ENCODE measurements at regions not wholly inside any gene's neighbourhood (a gene's known extent, or its start where the extent isn't known, plus 50 kb on each side); places are given as distances from the start of the nearest gene placed in this dataset.

DNA sequence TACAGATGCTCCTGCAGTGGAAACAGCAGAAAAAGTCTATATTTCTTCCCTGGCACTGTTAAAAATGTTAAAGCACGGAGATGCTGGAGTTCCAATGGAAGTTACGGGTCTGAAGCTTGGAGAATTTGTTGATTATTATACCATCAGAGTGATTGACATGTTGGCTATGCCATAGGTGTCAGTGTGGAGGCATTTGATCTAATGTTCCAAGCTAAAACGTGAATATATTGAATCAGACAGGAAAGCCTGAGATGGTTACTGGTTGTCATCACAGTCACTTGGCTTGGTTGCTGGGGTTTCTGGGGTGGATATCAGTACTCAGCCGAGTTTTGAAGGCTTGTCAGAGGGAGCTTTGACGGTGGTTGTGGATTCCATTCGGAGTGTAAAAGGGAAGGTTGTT, 262.9 kb upstream of the CNTNAP5 start:
- WGBS (ENCODE audit: insufficient coverage): 96% methylated on average over 5 of the region's 6 CpGs

DNA sequence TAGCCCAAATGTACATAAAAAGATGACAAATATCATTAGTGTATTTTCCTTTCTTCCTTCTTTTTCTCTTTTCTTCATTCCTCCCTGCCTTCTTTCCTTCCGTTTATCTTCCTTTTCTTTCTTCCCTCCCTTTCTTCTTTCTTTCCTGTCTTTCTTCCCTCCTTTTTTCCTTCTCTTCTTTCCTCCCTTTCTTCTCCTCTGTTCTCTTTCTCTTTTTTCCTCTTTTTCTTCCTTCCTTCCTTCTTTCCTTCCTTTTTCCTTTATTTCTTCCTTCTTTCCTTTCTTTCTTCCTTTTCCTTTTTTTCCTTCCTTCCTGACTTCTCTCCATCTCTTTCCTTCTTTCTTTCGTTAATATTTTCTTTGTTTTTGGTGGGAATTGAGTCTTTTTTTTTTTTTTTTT, 256.9 kb upstream of the CNTNAP5 start:
- no peaks in the 10 kb centered on the region for H3K27me3 Mint-ChIP-seq (ENCODE audit: low read depth in 3 of 3)
- WGBS (ENCODE audit: insufficient coverage): 100% methylated on average over 1 of the region's 2 CpGs
- TF ChIP-seq, protein P1, sequence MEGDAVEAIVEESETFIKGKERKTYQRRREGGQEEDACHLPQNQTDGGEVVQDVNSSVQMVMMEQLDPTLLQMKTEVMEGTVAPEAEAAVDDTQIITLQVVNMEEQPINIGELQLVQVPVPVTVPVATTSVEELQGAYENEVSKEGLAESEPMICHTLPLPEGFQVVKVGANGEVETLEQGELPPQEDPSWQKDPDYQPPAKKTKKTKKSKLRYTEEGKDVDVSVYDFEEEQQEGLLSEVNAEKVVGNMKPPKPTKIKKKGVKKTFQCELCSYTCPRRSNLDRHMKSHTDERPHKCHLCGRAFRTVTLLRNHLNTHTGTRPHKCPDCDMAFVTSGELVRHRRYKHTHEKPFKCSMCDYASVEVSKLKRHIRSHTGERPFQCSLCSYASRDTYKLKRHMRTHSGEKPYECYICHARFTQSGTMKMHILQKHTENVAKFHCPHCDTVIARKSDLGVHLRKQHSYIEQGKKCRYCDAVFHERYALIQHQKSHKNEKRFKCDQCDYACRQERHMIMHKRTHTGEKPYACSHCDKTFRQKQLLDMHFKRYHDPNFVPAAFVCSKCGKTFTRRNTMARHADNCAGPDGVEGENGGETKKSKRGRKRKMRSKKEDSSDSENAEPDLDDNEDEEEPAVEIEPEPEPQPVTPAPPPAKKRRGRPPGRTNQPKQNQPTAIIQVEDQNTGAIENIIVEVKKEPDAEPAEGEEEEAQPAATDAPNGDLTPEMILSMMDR (IDR thresholded peaks at IDR 0.05): no peak
- no peak overlapping the region for H3K9ac ChIP-seq (ENCODE audit: insufficient read depth, low read length, poor library complexity, severe bottlenecking)
- no peak for DNase-seq
- H3K27ac Mint-ChIP-seq: no peak overlapping the region
- no peaks in the 10 kb centered on the region for H3K27me3 ChIP-seq (ENCODE audit: control insufficient read depth in 2 of 2, insufficient read depth in 2 of 2, low read length in 2 of 2)
- no peak overlapping the region for H3K4me2 ChIP-seq (replicated peaks; ENCODE audit: extremely low read depth, low read length, poor library complexity, severe bottlenecking)
- no peaks in the 10 kb centered on the region for H3K36me3 ChIP-seq (replicated peaks in 1 of 2; ENCODE audit: control insufficient read depth in 1 of 2, insufficient read depth in 2 of 2, low read length in 2 of 2)
- H3K4me3 Mint-ChIP-seq: no peak overlapping the region
- no peaks in the 10 kb centered on the region for H4K20me1 ChIP-seq (ENCODE audit: insufficient read depth, low read length)
- no peaks in the 10 kb centered on the region for H3K79me2 ChIP-seq (ENCODE audit: insufficient read depth, low read length)
- H3K4me3 ChIP-seq (replicated peaks in 1 of 3; ENCODE audit: low read depth in 2 of 3, low read length in 3 of 3): no peak overlapping the region
- no peak overlapping the region for H3K27ac ChIP-seq (ENCODE audit: low read depth in 1 of 2, low read length in 2 of 2)
- H3K36me3 Mint-ChIP-seq: no peaks in the 10 kb centered on the region
- H3K9me3 Mint-ChIP-seq: peaks cover 0 to 5% (median 0%) of the 10 kb centered on the region in 7 donors
- H3K4me1 Mint-ChIP-seq: no peaks in the 10 kb centered on the region
- H3K4me1 ChIP-seq (ENCODE audit: control insufficient read depth in 1 of 2, insufficient read depth in 2 of 2, low read length in 2 of 2): no peaks in the 10 kb centered on the region
- H3K9me3 ChIP-seq (replicated peaks in 1 of 2; ENCODE audit: control insufficient read depth in 1 of 2, insufficient read depth in 1 of 2, low read length in 2 of 2): no peaks in the 10 kb centered on the region
- H2AFZ ChIP-seq (ENCODE audit: insufficient read depth, low read depth, low read length, poor library complexity, severe bottlenecking): no peak overlapping the region
- intact Hi-C loops (cut with micrococcal nuclease): no loop called here

More for the DNA sequence above, 262.9 kb upstream of the CNTNAP5 start:
- Histone ChIP-seq H2AFZ (ENCODE audit: insufficient read depth, low read depth, low read length, poor library complexity, severe bottlenecking) (no peak overlapping the region), H3K4me2 (replicated peaks; ENCODE audit: extremely low read depth, low read length, poor library complexity, severe bottlenecking) (no peak overlapping the region), H4K20me1 (ENCODE audit: insufficient read depth, low read length) (no peaks in the 10 kb centered on the region), H3K79me2 (ENCODE audit: insufficient read depth, low read length) (no peaks in the 10 kb centered on the region), H3K9ac (ENCODE audit: insufficient read depth, low read length, poor library complexity, severe bottlenecking) (no peak overlapping the region), H3K4me1 (ENCODE audit: control insufficient read depth in 1 of 2, insufficient read depth in 2 of 2, low read length in 2 of 2) (no peaks in the 10 kb centered on the region), H3K36me3 (replicated peaks in 1 of 2; ENCODE audit: control insufficient read depth in 1 of 2, insufficient read depth in 2 of 2, low read length in 2 of 2) (no peaks in the 10 kb centered on the region), H3K4me3 (replicated peaks in 1 of 3; ENCODE audit: low read depth in 2 of 3, low read length in 3 of 3) (no peak overlapping the region), H3K27ac (ENCODE audit: low read depth in 1 of 2, low read length in 2 of 2) (no peak overlapping the region), H3K9me3 (replicated peaks in 1 of 2; ENCODE audit: control insufficient read depth in 1 of 2, insufficient read depth in 1 of 2, low read length in 2 of 2) (peaks cover 5 to 9% of the 10 kb centered on the region in 2 donors), H3K27me3 (ENCODE audit: control insufficient read depth in 2 of 2, insufficient read depth in 2 of 2, low read length in 2 of 2) (no peaks in the 10 kb centered on the region)
- Mint-ChIP-seq H3K27ac (no peak overlapping the region), H3K4me3 (no peak overlapping the region), H3K9me3 (peaks cover 1 to 13% (median 9%) of the 10 kb centered on the region in 7 donors), H3K27me3 (ENCODE audit: low read depth in 3 of 3) (peaks cover 0 to 1% (median 0%) of the 10 kb centered on the region in 3 donors), H3K4me1 (no peaks in the 10 kb centered on the region), H3K36me3 (no peaks in the 10 kb centered on the region)
- TF ChIP-seq, protein P1 (IDR thresholded peaks at IDR 0.05): no peak
- DNase-seq: no peak
- intact Hi-C loops (cut with micrococcal nuclease): no loop called here

Data from CD14-positive monocyte (primary cell).